Glomerular visceral epithelial cell (primary cell): ENCODE measurements at regions not wholly inside any gene's neighbourhood (a gene's known extent, or its start where the extent isn't known, plus 50 kb on each side); places are given as distances from the start of the nearest gene placed in this dataset.
"Not testable (repeated sequence)": the region's sequence is repeated elsewhere in the genome, so short reads cannot be mapped to it uniquely, and the experiment has no call there.

Experiments used
- DNase-seq: peaks from one replicate; pipeline ENCODE4 v3.0.0-alpha.2; 2016; ENCODE audit errors: extremely low spot score

GRCh38 chr3:147333098-147333497 lies 73.2 kb downstream of the ZIC4 start:
- DNase-seq, result no peak

GRCh38 chr3:147328711-147329110 lies 77.6 kb downstream of the ZIC4 start:
- no peak for DNase-seq

- DNase-seq, result no peak
Observed at GRCh38 chr3:147324356-147324755, 82.0 kb downstream of the ZIC4 start.

GRCh38 chr3:147318900-147319299 lies 87.4 kb downstream of the ZIC4 start:
- no peak for DNase-seq

- DNase-seq, result not testable (repeated sequence)
Observed at GRCh38 chr3:147317080-147317479, 89.3 kb downstream of the ZIC4 start.

- no peak for DNase-seq
Observed at GRCh38 chr3:147313513-147313912, 92.8 kb downstream of the ZIC4 start.

- DNase-seq, result no peak
Observed at GRCh38 chr3:147312786-147313280, 93.5 kb downstream of the ZIC4 start.

- DNase-seq, result no peak
Observed at GRCh38 chr3:147311716-147312115, 94.6 kb downstream of the ZIC4 start.

- DNase-seq, result no peak
Observed at GRCh38 chr3:147305533-147306250, 100.7 kb downstream of the ZIC4 start.

GRCh38 chr3:147304756-147305155 lies 101.6 kb downstream of the ZIC4 start:
- no peak for DNase-seq

- no peak for DNase-seq
Observed at GRCh38 chr3:147301781-147302180, 104.6 kb downstream of the ZIC4 start.

- DNase-seq, result no peak
Observed at GRCh38 chr3:147299656-147300055, 106.7 kb downstream of the ZIC4 start.

- DNase-seq, result peak; percentile 41
Observed at GRCh38 chr3:147298511-147298982, 107.8 kb downstream of the ZIC4 start.

- DNase-seq, result no peak
Observed at GRCh38 chr3:147297761-147298350, 108.5 kb downstream of the ZIC4 start.

- not testable (repeated sequence) for DNase-seq
Observed at GRCh38 chr3:147287370-147287769, 119.0 kb downstream of the ZIC4 start.

- DNase-seq, result no peak
Observed at GRCh38 chr3:147269907-147270306, 136.4 kb downstream of the ZIC4 start.

- no peak for DNase-seq
Observed at GRCh38 chr3:147267434-147267833, 138.9 kb downstream of the ZIC4 start.

- DNase-seq, result no peak
Observed at GRCh38 chr3:147257944-147258343, 148.4 kb downstream of the ZIC4 start.

GRCh38 chr3:147256739-147257138 lies 149.6 kb downstream of the ZIC4 start:
- DNase-seq, result no peak

- DNase-seq, result no peak
Observed at GRCh38 chr3:147246906-147247305, 159.4 kb downstream of the ZIC4 start.

GRCh38 chr3:147245638-147246037 lies 160.7 kb downstream of the ZIC4 start:
- not testable (repeated sequence) for DNase-seq

GRCh38 chr3:147245022-147245421 lies 161.3 kb downstream of the ZIC4 start:
- not testable (repeated sequence) for DNase-seq

GRCh38 chr3:147244397-147244796 lies 161.9 kb downstream of the ZIC4 start:
- DNase-seq, result no peak
